CD4-positive, alpha-beta T cell treated with Interleukin-4 for 1 hour (primary cell): ENCODE measurements at regions not wholly inside any gene's neighbourhood (a gene's known extent, or its start where the extent isn't known, plus 50 kb on each side); places are given as distances from the start of the nearest gene placed in this dataset.
"Not testable (repeated sequence)": the region's sequence is repeated elsewhere in the genome, so short reads cannot be mapped to it uniquely, and the experiment has no call there.

Source experiments
- DNase-seq, 2 donors: peaks; one replicate each; pipeline ENCODE4 v3.0.0-alpha.2; 2020 to 2022

- no peak for DNase-seq
Observed at GRCh38 chr12:112616469-112617152, 174.9 kb upstream of the RPH3A start.

GRCh38 chr12:112617153-112617505 is 174.4 kb upstream of the RPH3A start:
- no peak for DNase-seq

DNA sequence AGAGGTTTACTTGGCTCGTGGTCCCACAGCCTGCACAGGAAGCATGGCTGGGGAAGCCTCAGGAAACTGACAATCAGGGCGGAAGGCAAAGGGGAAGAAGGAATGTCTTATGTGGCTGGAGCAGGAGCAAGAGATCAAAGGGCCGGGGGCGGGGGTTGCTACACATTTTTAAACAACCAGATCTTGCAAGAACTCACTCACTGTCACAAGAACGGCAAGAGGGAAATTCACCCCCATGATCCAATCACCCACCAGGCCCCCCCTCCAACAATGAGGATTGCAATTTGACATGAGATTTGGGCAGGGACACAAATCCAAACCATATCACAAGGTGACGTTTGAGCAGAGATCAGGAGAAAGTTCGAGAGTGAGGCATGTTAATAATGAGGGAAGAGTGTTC is 163.7 kb upstream of the RPH3A start:
- no peak for DNase-seq

DNA sequence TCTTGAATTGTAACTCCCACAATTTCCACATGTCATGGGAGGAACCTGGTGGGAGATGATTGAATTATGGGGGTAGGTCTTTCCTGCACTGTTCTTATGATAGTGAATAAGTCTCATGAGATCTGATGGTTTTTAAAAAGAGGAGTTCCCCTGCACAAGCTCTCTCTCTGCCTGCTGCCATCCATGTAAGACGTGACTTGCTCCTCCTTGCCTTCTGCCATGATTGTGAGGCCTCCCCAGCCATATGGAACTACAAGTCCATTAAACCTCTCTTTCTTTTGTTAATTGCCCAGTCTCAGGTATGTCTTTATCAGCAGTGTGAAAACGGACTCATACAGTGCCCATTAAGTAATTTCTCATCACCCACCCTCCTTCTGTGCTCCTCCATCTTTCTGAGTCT is 159.6 kb upstream of the RPH3A start:
- not testable (repeated sequence) for DNase-seq

GRCh38 chr12:112635036-112635435 is 156.5 kb upstream of the RPH3A start:
- no peak for DNase-seq

DNA sequence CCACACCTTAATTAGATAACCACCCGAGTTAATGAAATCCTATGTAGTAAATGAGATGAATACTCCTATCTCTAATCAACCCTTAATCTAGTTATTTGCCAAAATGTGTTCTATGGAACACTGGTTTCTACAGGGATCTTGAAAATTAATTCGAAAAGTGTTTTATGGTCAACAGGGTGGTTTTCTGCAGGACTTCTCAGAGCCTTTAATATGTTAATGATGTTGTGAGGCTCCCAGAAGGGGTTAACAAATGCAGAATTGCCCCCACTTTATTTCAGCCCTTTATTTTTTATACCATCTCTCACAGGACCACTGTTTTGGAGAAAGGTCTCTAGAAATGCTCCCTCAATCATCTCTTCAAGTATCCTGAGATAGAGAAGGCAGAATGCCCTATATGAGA is 153.1 kb upstream of the RPH3A start:
- DNase-seq = no peak

DNA sequence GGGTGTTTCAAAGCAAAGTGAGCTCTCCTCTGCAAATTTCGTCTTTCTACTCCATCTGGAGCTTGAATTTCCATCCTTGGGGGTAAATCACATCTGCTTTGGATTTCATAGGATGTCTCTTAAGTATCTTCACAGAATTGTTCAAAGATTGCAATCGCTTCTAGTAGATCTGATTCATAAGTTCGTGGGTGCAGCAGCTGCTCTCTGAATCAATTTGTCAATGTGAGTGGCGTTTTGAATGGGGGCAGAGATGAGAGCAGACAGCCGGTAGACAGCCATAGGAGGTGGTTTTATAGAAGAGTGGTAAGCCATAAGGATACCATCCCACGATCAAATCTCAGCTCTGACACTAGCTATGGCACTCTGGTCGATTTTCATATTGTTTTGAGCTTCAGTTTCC is 146.0 kb upstream of the RPH3A start:
- DNase-seq = no peak

GRCh38 chr12:112656141-112656540 is 135.4 kb upstream of the RPH3A start:
- no peak for DNase-seq

DNA sequence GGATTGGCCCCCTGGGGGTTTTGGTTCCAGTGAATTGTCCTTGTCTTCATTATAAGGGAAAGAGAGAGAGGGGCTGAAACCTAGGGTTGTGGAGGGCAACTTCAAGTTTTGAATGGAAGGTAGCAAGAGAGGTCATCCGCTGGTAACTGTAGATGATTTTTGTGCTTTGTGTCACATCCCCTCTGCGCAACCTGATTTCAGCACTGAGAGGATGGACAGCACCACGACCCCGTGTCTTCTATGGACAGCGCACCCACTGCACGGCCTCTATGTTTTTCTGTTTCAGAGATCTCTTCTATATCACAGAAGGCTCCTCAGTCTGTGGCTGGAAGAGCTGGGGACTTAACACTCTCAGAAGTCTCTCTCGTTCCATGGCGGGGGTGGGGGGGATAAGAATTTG is 127.0 kb upstream of the RPH3A start:
- DNase-seq = no peak

- peak in 1 of 2 donors; percentile 10 for DNase-seq
Observed at GRCh38 chr12:112665958-112666357, 125.6 kb upstream of the RPH3A start.

DNA sequence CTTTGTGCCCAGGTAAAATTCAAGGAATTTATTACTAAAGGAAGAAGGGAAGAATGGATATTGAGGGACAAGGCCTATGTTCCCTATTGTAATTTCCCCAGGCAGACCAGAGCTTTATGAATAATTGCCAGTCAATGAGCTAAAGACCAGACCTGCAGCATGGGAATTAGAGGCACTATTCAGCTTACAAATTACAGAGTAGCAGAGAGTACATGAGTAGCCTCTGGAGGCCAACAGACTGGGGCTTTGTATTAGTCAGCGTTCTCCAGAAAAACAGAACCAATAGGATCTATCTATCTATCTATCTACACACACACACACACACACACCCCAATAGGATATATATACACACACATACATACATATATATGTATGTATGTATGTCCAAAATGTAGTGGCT is 120.0 kb upstream of the RPH3A start:
- DNase-seq = no peak

DNA sequence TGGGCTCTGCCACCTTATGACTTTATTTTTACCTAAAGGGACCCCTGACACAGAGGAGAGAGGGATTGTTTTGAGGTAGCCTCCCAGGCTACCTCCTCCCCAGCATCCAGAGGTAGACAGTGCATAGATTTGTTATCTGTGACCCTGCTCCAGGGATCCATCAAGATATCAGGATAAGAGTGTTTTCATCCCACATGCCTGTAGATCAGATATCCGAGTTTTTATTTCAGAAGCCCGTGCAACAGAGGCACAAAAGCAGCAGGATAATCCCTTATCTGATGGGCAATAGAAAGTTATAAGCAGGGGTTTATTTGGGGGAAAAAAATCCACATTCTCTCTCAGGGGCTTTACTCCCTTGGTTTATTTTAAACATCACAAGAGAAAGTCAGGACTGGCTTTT is 117.0 kb upstream of the RPH3A start:
- no peak for DNase-seq

DNA sequence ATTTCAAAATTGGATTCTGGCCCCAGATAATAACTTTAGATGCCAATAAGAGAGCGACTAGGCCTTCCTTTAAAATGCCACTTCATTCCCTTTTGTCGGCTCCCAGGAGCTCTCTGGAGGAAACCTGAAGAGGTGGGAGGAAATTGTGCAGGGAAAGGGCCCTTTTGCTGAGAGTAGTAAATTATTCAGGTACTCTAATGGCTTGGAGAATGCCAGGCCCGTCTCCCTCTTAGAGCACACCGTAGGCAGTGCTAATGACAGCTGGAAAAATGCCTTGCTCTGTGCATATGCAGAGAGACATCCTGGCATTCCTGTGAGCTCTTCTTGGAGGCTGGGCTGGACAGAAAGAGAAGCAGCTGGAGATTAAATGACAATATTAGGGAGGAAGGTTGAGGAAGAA is 115.0 kb upstream of the RPH3A start:
- no peak for DNase-seq

- DNase-seq = no peak
Observed at GRCh38 chr12:112677050-112677765, 114.3 kb upstream of the RPH3A start.

DNA sequence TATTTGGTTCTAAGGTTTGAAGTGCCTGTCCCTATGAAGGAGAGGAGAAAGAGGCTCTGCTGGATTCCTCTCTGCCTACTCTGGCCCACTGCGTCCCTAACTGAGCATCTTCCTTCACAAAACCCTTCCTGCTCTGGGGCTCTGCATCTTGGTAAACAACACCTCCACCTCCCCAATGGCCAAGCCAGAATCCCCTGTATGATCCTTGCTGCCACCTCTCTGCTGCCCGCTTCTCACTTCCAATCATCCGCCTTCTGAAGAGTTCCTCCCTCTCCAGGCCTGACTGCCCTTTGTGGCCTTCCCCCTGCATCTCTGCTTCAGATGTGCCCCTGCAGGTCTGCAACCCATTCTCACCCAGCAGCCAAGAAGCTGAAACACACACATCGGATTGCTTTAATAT is 110.6 kb upstream of the RPH3A start:
- no peak for DNase-seq

- DNase-seq = no peak
Observed at GRCh38 chr12:112682586-112682985, 109.0 kb upstream of the RPH3A start.

DNA sequence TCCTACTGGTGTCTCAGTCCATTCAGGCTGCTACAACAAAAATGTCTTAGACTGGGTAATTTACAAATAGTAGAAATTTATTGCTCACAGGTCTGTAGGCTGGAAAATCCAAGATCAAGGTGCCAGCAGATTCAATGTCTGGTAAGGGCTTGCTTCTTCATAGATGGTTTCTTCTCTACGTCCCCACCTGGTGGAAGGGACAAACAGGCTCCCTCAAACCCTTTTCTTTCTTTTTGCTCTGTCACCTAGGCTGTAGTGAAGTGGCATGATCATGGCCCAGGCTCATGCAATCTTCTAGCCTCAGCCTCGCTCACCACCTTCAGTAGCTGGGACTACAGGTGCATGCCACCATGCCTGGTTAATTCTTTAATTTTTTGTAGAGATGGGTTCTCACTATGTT is 106.8 kb upstream of the RPH3A start:
- DNase-seq = no peak

- DNase-seq = no peak
Observed at GRCh38 chr12:112685321-112685720, 106.2 kb upstream of the RPH3A start.

GRCh38 chr12:112686373-112686772 is 105.2 kb upstream of the RPH3A start:
- no peak for DNase-seq

- no peak for DNase-seq
Observed at GRCh38 chr12:112694065-112694464, 97.5 kb upstream of the RPH3A start.

DNA sequence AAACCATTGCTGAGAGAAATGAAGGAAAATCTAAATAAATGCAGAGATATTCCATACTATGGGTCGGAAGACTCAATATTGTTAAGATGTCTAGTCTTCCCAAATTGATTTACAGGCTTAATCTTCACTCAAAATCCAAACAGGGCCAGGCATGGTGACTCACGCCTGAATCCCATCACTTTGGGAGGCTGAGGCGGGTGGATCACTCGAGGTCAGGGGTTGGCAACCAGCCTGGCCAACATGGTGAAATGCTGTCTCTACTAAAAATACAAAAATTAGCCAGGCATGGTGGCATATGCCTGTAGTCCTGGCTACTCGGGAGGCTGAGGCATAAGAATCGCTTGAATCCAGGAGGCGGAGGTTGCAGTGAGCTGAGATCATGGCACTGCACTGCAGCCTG is 94.1 kb upstream of the RPH3A start:
- DNase-seq = not testable (repeated sequence)

DNA sequence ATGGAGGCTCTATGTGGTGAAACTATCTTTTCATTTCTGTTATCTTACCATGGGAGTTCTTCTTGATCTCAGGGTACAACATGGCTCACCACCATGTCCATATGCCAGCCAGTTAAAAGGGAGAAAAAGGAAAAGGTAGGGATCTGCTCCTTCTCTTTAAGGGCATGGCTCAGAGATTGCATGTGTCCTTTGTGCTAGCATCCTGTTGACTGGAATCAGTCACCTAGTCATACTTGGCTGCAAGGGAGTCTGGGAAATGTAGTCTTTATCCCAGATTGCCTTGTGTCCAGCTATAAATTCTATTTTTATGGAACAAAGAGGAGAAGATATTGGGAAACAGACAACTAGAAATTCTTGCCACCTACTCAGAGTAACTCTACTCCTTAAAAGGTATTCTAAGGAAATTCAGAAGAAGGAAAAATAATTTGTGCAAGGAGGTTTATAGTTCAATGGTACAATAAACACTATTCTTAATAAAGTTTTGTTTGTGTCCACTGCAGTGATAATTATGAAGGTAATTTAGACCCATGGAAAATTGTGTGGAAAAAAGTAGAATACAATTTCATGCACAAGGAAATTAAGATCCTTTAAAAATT is 86.4 kb upstream of the RPH3A start:
- DNase-seq = no peak

DNA sequence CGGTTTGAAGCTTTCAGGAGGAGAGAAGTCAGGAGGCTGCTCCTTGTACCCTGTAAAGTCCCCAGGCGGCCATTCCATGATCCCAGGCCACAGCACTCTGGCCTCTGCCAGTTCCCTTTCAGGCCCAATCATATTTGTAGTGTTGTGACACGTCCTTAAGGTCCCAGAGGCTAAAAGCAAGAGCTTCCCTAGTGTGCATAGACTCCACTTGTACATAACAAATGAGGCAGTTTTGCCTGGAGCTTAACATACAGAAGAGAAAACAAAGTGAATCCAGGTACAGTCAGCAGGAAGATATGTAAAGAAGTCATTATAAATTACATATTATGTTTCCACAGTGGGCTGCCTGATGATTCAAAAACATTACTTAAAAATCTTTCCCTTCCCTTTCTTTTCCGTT is 81.1 kb upstream of the RPH3A start:
- DNase-seq = no peak

DNA sequence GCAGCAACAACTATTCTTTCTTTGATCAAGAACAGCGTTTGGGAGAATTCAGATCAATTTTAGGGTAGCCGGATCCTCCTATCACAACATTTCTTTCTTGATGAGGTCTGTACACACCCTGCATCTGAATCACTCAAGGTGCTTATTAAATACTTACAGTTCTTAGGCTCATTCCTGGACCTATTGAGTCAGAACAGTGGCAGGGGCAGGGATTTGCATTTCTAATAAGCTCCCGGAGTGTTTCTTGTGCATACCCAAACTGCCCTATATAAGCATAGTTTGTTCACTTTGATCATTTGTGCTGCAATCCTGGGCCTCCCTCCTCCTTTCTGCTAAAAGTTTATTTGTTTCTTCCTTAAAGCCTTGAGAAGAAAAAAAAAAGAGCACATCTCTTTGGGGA is 80.5 kb upstream of the RPH3A start:
- no peak for DNase-seq

GRCh38 chr12:112711507-112711906 is 80.0 kb upstream of the RPH3A start:
- DNase-seq = no peak
